ENCODE measurements at regions not wholly inside any gene's neighbourhood (a gene's known extent, or its start where the extent isn't known, plus 50 kb on each side); places are given as distances from the start of the nearest gene placed in this dataset.
A peak's percentile ranks its signal among the peaks of the same experiment; 100 is the strongest.

DNA sequence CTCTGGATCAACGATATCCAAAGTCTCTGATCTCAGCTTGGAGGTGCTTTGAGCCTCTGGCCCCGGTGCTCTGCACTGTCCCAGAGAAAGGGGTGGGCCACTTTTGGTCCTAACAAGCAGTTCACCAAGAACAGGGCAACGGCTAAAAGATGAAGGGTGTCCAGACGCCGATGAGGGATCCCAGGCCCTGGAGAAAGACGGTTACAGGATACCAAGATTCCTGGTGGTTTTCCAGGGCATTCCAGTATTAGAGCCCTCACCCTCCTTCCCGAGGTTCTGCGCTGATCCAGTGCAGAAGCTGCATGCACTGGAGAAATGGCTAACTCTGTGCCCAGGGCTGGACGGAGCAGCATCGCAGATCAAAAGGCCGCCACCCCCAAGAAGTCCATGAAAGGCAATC is 149.9 kb upstream of the IRF2BP2 start:
- no peak overlapping the region for H3K4me3 ChIP-seq (ENCODE audit: low read depth, low read length)
- TF ChIP-seq, protein P1, sequence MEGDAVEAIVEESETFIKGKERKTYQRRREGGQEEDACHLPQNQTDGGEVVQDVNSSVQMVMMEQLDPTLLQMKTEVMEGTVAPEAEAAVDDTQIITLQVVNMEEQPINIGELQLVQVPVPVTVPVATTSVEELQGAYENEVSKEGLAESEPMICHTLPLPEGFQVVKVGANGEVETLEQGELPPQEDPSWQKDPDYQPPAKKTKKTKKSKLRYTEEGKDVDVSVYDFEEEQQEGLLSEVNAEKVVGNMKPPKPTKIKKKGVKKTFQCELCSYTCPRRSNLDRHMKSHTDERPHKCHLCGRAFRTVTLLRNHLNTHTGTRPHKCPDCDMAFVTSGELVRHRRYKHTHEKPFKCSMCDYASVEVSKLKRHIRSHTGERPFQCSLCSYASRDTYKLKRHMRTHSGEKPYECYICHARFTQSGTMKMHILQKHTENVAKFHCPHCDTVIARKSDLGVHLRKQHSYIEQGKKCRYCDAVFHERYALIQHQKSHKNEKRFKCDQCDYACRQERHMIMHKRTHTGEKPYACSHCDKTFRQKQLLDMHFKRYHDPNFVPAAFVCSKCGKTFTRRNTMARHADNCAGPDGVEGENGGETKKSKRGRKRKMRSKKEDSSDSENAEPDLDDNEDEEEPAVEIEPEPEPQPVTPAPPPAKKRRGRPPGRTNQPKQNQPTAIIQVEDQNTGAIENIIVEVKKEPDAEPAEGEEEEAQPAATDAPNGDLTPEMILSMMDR (IDR thresholded peaks at IDR 0.05; ENCODE audit: low read depth, low read length, missing control alignments) = no peak
- in situ Hi-C loops (cut with HindIII; ENCODE audit: low pct_ligation_motif_present, low sequenced_read_pairs) = no loop called here
- no peaks in the 10 kb centered on the region for H3K27me3 ChIP-seq (replicated peaks)
- no peak for DNase-seq
- no peak overlapping the region for H3K27ac ChIP-seq
- H3K36me3 ChIP-seq (replicated peaks) = no peaks in the 10 kb centered on the region

DNA sequence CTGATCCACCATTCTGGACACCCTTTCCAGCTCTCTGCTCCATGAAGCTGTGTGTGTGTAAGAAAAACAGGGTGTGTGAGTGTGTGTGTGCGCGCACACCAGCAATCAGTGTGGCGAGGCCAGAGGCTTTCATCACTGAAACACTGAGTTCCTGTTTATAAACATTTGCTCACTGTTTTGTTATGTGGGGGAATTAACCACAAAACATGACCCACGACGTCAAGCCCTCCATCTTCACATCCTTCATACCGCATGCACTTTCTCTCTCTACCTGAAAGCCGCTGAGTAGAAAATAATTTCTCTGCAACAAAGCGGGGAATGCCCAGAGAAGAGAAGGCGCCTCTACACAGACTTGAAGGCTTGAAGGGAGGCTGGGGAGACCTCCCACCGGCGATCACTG is 148.9 kb upstream of the IRF2BP2 start:
- H3K27me3 ChIP-seq (replicated peaks) = no peaks in the 10 kb centered on the region
- no peak for DNase-seq
- H3K27ac ChIP-seq = no peak overlapping the region
- in situ Hi-C loops (cut with HindIII; ENCODE audit: low pct_ligation_motif_present, low sequenced_read_pairs) = no loop called here
- H3K4me3 ChIP-seq (ENCODE audit: low read depth, low read length) = no peak overlapping the region
- TF ChIP-seq, protein P1 (IDR thresholded peaks at IDR 0.05; ENCODE audit: low read depth, low read length, missing control alignments) = no peak
- H3K36me3 ChIP-seq (replicated peaks) = no peaks in the 10 kb centered on the region

DNA sequence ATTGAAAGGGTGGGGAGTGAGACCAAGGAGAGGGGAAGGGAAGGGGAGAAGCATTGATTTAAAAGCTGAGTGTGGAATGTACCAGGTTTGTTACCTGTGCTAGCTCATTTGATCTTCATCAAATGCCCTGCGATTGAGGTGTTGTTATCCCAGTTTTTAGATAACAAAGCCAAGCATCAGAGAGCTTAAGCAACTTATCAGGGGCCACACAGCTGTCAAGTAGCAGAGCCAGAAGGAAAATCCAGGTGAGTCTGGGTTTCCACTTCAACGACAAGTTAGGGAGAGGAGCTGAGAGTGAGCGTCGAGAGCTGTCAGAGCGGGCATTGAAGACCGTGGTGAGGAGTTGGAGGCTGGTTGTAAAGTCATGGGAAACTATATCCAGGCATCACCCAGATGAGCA is 146.9 kb upstream of the IRF2BP2 start:
- no peaks in the 10 kb centered on the region for H3K36me3 ChIP-seq (replicated peaks)
- no peak for DNase-seq
- H3K4me3 ChIP-seq (ENCODE audit: low read depth, low read length) = no peak overlapping the region
- in situ Hi-C loops (cut with HindIII; ENCODE audit: low pct_ligation_motif_present, low sequenced_read_pairs) = no loop called here
- no peak overlapping the region for H3K27ac ChIP-seq
- TF ChIP-seq, protein P1 (IDR thresholded peaks at IDR 0.05; ENCODE audit: low read depth, low read length, missing control alignments) = no peak
- H3K27me3 ChIP-seq (replicated peaks) = no peaks in the 10 kb centered on the region

DNA sequence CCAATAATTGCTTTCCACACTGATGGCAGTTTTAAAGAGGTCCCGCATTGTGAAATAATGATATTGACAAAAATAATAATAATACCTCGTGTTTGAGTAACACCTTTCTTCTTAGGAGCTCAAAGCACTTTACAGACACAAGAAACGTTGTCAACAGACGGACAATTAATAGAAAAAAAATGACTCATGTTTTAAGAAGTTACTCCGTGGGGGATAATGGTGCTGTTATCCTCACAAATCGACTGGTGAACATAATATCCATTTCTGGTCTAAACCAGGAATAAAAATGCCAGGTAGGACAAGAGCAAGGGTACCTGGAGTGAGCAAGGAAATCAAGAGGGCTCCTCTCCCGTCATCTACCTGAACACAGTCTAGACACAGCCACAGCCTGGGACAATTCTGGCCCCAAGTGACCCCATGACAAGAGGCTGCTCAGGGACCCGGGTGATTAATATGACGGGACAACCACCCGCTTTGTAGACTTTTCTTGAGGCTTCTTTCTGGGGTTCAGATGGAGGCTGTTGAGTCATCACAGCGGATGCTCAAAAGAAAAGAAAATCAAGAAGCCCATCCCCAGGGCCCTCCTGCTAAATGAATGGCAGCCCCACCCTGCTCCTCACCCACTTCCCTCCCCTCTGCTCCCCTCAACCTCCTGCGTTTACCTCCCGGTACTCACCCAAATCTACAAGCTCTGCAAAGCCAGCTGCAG is 146.2 kb upstream of the IRF2BP2 start:
- H3K27ac ChIP-seq = peak overlapping the region; percentile 61
- in situ Hi-C loops (cut with HindIII; ENCODE audit: low pct_ligation_motif_present, low sequenced_read_pairs) = no loop called here
- TF ChIP-seq, protein P1 (IDR thresholded peaks at IDR 0.05; ENCODE audit: low read depth, low read length, missing control alignments) = no peak
- H3K4me3 ChIP-seq (ENCODE audit: low read depth, low read length) = no peak overlapping the region
- no peaks in the 10 kb centered on the region for H3K36me3 ChIP-seq (replicated peaks)
- H3K27me3 ChIP-seq (replicated peaks) = no peaks in the 10 kb centered on the region
- DNase-seq = peak; percentile 53

DNA sequence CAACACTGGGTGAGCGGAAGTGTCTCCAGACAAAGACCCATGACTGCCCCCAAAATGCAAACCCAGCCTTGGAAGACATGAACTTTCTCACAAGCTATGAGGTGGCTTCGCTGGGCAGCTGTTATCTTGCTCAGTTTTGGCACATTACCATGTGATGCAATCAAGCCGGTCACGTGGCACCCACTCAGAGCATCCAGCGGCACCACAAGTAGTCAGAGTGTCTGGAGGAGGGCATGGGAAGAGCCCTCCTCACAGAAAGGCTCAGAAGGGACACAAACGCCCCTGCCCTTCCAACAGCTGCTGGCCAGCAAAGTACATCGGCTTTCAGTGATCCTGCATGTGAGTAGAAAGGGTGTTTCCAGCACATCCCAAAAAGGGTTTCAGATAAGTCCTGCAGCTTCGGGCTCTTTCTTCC is 145.5 kb upstream of the IRF2BP2 start:
- in situ Hi-C loops (cut with HindIII; ENCODE audit: low pct_ligation_motif_present, low sequenced_read_pairs) = no loop called here
- TF ChIP-seq, protein P1 (IDR thresholded peaks at IDR 0.05; ENCODE audit: low read depth, low read length, missing control alignments) = no peak
- Histone ChIP-seq H3K36me3 (replicated peaks) (no peaks in the 10 kb centered on the region), H3K27ac (peak overlapping the region; percentile 61), H3K4me3 (ENCODE audit: low read depth, low read length) (no peak overlapping the region), H3K27me3 (replicated peaks) (no peaks in the 10 kb centered on the region)
- peak; percentile 94 for DNase-seq

DNA sequence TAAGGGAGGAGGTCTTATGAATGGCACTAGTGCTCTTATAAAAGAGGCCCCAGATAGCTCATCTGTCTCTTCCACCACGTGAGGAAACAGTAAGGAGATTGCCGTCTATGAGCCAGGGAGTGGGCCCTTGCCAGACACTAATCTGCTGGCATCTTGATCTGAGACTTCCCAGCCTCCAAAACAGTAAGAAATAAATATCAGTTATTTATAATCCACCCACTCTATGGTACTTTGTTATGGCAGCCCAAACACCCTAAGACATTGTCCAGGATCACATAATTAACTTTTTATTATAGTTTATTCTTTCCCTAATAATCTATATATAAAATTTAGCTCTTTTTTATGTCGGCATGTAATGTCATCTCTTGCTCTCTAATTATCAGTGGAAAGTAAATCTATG is 144.0 kb upstream of the IRF2BP2 start:
- TF ChIP-seq, protein P1 (IDR thresholded peaks at IDR 0.05; ENCODE audit: low read depth, low read length, missing control alignments) = no peak
- in situ Hi-C loops (cut with HindIII; ENCODE audit: low pct_ligation_motif_present, low sequenced_read_pairs) = no loop called here

More for the DNA sequence above, 144.0 kb upstream of the IRF2BP2 start:
- Histone ChIP-seq H3K27me3 (replicated peaks) (no peaks in the 10 kb centered on the region), H3K36me3 (replicated peaks) (no peaks in the 10 kb centered on the region), H3K27ac (no peak overlapping the region), H3K4me3 (ENCODE audit: low read depth, low read length) (no peak overlapping the region)
- no peak for DNase-seq

Data from brain microvascular endothelial cell (primary cell).